GM21737 (cell line): ENCODE measurements at regions not wholly inside any gene's neighbourhood (a gene's known extent, or its start where the extent isn't known, plus 50 kb on each side); places are given as distances from the start of the nearest gene placed in this dataset.
"Not testable (repeated sequence)": the region's sequence is repeated elsewhere in the genome, so short reads cannot be mapped to it uniquely, and the experiment has no call there.

ENCODE experiments used
- ATAC-seq: cut with Tn5 transposase; IDR thresholded peaks from one replicate; pipeline ENCODE4 v1.9.1; 2021; ENCODE audit warnings: mild to moderate bottlenecking, moderate library complexity; ENCODE audit not compliant: unreplicated experiment

DNA sequence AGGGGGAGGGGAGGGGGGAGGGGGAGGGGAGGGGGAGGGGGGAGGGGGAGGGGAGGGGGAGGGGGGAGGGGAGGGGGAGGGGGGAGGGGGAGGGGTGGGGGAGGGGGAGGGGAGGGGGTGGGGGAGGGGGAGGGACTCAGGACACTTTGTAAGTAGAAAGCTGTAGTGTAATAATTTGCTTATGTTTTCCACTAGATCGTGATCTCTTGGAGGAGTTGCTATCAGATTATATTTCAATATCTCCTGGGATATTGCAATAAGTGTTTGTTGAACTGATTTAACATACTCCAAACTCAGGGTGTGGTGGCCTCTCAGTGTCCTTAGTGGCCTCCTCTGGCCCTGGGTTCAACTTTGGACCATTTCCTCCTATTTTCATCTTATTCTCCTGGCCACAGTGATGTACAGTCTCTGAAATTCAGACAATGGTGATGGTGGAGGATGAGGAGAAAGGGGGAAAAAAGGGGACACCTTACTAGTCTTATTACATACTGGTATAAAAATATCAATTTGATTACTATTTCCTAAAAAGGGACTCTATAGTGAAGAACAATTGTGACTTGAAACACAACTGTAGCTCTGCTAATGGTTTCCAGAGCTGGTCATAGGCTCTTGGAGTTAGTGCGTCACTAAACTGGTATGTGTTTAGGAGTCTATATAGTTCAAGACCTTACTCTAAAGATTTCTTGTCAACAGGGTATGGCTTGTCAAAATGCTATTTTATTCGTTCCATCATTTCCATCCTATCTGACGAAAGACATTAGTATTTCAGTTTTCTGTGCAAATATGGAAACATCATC, 89.6 kb downstream of the DDX1 start:
- no peak for ATAC-seq

DNA sequence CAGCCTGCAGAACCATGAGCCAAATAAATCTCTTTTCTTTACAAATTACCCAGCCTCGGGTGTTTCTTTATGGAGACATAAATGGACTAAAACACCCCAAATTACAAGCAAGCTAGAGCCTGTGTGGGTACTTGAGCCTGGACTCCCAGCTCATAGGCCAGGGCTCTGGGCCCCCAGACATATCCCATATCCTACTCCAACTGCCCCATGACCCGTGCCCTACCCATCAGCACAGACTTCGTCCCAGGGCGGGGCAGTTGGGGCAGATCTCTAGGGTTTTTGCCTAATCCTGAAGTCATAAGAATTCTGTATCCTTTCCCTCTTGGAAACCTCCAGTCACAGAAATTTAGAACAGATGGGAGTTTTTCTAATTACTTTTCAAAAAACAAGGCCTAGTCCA, 90.7 kb downstream of the DDX1 start:
- no peak for ATAC-seq

DNA sequence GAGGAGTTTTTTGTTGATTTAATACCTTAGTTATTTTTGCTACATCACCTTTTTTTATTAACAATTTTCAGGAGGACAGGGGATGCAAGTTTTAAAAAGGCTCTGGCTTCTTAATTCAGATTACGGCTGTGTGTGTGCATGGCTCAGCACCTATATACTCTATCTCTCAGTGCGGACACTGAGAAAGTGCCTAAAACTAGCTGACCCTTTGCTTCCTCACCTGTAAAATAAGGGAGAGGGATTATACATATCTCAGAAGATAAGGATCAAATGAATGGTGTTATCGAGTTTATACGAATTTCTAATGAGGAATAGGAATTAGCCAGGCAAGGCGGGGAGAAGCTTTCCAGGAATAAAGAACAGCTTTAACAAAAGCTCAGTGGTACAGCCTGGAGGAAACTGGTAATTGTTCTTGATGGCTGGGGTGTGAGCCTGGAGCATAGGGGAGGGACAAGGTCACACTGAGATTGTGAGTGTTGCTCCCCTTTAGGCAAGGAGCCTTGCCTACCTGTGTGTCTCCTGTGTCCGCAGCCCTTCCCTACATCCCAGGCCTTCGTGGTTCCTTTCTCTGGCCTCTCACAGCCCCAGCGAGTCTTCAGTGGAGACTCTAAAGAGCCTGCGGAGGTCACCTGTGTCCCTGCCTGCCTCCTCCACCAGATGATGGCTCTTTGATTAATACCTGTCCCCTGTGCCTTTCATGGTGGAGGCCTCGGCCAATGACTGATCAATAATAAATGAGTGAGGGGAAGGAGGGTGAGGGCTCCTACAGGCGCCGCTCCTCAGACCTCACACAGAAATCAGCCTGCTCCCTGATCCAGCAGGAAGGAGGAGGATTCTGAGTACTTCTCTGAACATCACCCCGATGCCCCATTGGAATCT, 92.7 kb downstream of the DDX1 start:
- ATAC-seq: no peak

DNA sequence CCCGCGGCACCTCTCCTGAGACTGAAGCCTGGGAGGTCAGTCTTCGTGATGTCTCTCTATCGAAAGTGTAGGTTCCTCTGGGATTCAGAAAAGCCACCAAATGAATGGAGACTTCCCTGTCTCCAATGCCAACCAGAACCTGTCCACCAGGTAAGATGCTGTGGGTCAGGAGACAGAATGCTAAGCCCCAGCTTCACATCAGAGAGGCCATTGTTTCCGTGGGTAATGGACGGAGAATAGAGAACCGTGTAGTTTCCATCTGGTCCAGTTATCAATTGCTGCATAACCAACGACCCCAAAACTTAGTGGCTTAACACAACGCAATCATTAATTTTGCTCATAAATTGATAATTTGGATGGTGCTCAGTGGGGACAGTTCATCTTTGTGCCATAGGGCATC, 93.5 kb downstream of the DDX1 start:
- ATAC-seq: no peak

DNA sequence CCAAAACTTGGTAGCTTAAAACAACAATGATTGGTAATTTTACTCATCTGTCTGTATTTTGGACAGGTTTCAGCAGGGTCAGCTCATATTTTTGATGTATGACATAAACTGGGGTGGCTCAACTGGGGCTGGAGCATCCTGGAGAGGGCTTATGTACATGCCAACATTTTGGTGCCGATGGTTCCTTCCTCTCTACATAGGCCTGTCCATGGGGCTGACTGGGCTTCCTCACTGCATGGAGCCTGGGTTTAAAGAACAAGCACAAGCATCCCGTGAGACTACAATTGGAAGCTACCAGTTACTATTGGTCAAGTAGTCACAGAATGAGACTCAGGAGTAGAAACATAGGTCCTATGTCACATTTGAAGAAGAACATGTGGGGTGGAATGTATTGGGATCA, 95.0 kb downstream of the DDX1 start:
- ATAC-seq: no peak

DNA sequence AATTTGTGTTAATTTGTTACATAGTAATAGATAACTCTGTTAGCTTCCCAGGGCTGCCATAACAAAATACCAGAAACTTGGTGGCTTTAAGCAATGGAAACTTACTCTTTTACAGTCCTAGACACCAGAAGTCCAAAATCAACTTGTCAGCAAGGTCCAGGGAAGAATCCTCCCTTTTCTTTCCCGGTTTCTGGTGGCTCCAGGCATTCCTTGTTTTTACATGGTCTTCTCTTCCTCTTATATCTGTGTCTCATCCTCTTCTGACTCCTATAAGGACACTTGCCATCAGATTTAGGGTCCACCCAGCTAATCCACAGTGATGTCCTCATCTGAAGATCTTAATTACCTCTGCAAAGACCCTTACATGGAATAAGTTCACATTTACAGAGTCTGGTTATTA, 95.6 kb downstream of the DDX1 start:
- no peak for ATAC-seq

DNA sequence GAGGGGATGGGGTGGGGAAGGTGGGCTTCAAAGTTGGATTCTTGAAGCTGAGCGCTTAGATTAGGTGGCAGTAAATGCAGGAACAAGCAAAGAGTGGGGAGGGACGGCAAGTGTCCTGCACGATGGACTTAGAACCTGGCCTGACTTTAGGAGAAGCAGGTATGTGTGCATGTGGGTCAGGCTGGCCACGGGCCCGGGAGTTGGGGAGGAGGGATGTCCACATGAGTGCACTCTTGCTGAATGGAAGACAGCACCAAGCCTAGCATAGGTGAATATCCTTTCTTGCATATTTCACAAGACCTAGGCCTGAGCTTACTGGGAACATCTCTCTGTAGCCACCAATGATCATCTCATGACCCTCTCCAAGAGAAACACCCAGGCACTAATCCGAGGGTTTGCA, 96.1 kb downstream of the DDX1 start:
- ATAC-seq: no peak

DNA sequence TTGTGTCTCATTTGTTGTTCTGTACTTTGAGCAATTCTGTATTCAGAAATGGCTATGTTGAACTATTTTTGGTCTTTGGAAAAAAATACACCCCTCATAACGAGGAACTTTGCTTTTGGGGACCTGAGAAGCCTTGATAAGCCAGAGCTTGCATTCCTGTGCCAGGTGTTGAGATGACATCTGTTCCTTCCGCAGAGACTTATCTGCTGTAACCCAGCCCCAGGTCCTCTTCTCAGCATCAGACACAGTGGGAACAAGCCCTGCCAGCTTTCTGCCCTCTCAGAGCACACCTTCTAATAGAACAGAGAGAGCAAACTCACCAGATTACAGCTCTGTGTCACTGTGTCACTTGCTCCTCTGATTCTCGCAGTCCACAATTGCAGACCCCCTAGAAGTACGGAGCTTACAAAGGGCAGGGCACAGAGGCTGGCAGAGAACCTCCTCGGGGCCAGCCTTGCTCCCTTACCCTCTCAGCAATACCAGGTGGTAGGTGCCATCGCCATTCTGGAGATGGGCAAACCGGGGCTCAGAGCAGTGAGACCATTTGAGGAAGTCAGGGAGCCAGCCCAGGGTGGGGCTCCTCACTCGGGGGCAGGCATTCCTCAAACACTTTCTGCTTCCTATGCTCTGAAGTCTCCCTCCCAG, 97.4 kb downstream of the DDX1 start:
- no peak for ATAC-seq

DNA sequence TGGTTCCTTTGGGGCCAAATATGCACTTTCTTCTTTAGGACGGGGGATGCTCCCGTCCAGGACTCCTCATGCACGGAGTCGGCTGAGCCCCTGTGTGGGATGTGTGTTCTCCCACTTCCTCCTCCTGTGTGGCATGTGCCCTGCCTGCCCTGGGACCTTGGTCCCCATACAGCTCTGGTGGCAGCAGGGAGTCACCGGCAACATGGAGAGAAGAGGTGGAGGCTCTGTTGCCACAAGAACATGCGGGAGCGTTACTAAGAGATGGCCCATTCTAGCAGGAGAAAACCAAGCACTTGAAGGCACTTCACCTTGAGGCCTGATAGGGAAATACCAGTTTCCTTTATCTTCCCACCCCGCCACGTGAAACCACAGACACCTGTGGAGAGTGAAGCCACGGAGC, 98.0 kb downstream of the DDX1 start:
- no peak for ATAC-seq

DNA sequence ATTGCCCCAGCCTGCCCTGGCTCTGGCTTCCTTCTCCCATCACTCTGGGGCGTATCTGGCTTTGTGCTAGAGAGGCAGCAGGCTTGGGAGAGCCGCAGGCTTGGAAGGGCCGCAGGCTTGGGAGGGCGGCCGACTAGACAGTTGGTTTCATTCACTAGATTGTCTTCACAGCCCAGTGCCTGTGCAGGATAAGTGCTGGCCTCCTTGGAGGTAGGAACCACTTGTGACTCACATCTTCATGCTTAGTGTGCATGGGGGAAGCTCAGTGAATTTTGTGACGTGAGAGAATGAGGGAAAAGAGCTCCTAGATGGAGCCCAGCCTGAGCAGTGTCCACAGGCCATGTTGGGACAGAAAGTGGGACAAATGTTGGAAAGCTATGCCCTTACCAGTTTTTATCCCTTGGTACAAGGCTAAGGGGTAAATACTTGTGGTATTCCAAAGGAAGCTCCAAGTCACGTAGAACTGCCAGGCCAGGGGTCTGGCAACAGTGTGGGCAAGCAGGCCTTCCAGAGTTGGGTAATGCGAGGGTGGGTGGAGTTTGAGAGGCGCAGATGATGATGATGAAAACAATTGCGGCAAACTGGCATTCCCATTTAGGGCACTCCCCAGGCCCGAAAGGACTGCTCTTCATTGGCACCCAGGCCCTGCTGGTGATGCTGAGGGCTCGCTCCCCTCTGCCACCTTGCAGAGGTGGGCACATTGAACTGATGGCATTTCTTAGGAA, 100.1 kb downstream of the DDX1 start:
- ATAC-seq: no peak

DNA sequence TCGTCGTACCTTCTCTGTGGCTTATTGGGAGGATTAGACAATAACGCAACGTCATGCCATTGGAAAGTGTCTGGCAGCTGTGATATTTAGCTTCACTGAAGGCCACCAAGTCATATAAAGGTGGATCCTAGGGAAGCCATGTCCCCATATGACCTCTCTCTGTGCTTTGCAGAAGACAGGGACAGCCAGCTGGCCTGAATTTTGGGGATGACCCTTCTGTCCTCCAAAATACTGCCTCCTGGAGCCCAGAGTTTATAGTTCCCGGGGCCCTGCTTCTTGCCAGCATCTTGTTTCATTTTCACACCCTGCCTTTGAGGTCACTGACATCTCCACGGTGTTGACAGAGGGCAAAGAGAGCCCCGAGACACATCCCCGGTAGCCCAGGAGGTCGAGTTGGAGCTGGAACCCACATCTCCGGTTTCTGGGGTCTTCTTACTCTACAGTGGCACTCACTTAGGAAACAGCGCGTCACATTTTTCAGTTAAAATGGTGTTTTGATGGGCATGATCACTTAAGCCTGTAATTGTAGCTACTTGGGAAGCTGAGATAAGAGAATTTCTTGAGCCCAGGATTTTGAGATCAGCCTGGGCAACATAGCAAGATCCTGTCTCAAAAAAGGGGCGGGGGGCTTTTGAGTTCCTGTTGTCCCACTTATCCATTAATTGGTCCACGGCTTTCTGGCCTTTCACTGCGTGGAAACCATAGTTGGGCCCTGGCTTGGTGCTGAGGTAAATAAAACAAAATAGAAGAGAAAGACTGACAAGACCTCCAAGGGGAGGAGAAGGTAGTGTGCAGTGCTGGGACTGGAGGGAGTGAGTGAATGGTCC, 101.1 kb downstream of the DDX1 start:
- ATAC-seq: no peak

DNA sequence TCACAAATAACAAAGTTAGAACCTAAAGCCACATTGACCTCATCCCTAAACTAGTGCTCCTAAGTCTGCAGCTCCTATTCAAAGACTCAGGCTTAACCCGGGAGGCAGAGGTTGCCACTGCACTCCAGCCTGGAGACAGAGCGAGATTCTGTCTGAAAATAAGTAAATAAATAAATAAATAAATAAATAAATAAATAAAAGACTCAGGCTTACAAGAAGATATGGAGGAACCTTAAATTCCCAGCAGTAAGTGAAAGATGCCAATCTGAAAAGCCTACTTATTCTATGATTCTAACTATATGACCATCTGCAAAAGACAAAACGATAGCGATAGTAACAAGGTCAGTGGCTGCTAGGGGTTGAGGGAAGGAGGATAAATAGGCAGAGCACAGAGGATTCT, 101.7 kb downstream of the DDX1 start:
- ATAC-seq: no peak

DNA sequence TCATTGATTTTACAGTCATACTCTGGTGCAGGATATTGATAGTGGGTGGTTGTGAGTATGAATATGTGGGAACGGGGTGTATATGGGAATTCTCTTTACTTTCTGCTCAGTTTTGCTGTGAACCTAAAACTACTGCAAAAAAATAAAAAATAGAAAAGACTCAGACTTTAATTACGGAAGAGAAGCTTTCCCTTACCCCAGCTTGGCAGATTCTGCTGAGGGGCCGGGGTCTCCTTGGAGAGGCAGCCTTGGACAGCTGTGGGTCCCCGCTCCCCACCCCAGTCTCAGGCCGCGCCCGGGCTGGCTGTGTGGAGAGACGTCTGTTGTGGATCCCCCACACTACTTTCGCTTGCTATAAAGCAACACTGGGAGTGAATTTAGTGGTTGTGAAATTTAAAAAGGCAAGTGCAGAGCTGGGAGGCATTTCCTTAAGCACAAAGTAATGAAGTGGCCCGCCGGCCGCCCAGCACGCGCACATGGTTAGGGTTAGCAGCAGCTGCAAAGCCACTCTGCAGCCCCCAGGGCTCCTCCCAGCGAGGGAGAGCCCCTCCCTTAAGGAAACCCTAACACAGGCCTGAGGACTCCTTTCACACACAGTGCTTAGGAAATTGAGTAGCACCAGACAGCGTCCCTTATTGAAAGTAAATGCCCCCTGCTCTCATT, 102.4 kb downstream of the DDX1 start:
- no peak for ATAC-seq

DNA sequence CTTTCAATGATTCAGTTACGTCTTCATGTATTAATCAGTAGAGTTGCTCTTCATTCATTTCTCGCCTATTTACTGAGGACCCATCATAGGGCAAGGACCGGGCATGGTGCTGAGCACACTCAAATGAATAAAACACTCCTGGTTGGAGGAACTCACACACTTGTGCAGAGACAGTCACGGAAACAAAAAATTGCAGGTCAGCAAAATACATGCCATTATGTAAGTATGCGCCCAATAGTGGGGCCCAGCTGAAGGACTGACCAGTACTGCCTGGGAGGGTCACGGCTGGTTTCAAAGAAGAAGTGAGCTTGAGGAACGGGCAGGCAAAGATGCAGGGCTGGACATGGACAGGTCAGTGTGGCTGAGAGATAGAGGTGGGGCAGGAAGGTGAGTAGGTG, 102.9 kb downstream of the DDX1 start:
- ATAC-seq: no peak

DNA sequence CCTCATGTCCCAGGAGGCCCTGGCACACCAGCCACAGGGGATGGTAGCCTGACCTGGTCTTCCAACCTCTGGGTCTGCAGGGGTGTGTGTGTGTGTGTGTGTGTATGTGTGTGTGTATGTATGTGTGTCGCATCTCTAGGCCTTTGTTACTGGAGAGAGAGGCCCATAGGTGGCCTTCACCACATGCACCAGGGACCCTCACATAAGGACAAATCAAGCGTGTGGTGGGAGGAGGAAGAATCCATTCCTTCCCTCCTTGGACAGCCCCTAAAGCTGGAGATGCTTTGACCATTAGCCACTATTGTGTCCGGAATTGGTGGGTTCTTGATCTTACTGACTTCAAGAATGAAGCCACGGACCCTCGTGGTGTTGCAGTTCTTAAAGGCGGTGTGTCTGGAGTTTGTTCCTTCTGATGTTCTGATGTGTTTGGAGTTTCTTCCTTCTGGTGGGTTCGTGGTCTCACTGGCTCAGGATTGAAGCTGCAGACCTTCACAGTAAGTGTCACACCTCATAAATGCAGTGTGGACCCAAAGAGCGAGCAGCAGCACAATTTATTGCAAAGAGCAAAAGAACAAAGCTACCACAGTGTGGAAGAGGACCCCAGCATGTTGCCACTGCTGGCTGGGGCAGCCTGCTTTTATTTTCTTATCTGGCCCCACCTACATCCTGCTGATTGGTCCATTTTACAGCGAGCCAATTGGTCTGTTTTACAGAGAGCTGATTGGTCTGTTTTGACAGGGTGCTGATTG, 104.1 kb downstream of the DDX1 start:
- ATAC-seq: no peak

DNA sequence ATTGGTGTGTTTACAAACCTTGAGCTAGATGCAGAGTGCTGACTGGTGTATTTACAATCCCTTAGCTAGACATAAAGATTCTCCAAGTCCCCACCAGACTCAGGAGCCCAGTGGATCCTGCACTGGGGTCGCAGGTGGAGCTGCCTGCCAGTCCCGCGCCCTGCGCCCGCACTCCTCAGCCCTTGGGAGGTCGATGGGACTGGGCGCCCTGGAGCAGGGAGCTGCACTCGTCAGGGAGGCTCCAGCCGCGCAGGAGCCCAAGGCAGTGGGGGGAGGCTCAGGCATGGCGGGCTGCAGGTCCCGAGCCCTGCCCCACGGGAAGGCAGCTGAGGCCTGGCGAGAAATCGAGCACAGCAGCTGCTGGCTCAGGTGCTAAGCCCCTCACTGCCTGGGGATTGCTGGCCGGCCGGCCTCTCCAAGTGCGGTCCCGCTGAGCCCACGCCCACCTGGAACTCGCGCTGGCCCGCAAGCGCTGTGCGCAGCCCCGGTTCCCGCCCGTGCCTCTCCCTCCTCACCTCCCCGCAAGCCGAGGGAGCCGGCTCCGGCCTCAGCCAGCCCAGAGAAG, 105.0 kb downstream of the DDX1 start:
- not testable (repeated sequence) for ATAC-seq

DNA sequence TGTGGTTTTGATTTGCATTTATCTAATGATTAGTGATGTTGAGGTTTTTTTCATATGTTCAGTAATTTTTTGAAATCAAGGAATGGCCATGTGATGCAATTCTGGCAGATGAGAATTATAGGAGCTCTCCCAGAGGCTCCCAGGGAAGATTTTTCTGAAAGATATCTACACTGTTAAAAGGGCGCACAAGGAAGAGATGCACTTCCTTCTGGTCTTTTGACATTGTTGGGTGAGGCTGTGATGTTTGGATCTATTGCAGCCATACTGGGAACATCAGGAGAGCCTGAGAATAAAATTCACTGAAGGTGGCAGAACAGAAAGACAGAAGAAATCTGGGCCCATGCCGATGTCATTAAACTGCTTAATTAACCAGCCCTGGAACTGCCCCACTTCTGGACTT, 108.5 kb downstream of the DDX1 start:
- no peak for ATAC-seq

DNA sequence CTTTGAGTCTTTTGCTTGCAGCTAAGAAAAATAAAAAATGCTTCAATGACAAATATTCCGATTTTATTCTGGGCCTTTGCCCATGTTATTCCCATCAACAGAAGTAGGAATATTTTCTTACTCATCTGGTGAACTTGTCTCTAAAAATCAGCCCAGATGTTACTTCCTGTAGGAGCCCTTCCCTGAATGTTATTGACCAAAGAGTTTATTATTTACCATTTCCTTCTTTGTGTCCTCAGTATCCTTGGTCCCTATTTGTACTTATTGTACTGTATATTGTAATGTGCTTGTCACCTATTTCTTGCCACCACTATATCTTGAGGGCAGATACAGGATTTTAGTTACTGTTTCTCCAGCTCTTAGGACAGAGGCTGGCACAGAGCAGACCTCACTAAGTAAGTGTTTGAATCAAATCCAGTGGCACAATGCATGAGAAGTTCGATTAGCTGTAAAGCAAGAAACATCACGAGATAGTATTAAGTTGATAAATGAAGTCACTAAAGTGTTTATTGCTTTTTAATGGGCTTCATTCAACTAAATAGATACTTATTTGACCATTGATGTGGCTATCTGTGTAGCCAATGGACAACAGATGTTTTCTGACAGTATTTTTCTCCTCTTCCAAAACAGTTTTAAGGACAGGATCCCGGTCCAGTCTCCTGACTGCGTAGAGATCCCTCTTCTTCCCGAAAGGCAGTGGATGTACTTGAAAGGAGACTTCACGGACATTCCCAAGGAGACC, 109.1 kb downstream of the DDX1 start:
- no peak for ATAC-seq
